ENCODE measurements at regions not wholly inside any gene's neighbourhood (a gene's known extent, or its start where the extent isn't known, plus 50 kb on each side); places are given as distances from the start of the nearest gene placed in this dataset.

DNA sequence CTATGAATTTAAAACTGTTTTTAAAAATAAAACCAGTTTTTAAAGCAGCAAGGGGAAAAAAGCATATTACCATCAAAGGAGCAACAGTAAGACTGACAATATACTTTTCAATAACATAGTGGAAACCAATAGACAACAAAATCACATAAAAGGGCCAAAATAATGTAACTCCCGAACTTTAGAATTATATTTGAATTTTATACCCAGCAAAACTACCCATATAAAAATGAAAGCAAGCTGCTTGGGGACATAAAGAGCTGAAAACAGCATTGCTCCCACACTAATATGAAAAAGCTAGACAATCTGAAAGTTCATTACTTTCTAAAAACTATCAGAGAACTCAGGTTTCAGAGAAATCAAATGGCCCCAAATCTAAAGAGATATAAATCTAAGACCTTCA lies 199.4 kb upstream of the ARID1B start:
- TF ChIP-seq, protein P1, sequence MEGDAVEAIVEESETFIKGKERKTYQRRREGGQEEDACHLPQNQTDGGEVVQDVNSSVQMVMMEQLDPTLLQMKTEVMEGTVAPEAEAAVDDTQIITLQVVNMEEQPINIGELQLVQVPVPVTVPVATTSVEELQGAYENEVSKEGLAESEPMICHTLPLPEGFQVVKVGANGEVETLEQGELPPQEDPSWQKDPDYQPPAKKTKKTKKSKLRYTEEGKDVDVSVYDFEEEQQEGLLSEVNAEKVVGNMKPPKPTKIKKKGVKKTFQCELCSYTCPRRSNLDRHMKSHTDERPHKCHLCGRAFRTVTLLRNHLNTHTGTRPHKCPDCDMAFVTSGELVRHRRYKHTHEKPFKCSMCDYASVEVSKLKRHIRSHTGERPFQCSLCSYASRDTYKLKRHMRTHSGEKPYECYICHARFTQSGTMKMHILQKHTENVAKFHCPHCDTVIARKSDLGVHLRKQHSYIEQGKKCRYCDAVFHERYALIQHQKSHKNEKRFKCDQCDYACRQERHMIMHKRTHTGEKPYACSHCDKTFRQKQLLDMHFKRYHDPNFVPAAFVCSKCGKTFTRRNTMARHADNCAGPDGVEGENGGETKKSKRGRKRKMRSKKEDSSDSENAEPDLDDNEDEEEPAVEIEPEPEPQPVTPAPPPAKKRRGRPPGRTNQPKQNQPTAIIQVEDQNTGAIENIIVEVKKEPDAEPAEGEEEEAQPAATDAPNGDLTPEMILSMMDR (IDR thresholded peaks at IDR 0.05) = no peak
- no peak for TF ChIP-seq POLR2A (IDR thresholded peaks at IDR 0.05)

Measured in stomach (tissue), 4 donors.